Right lobe of liver (tissue), 4 donors: ENCODE measurements at regions not wholly inside any gene's neighbourhood (a gene's known extent, or its start where the extent isn't known, plus 50 kb on each side); places are given as distances from the start of the nearest gene placed in this dataset.

ENCODE experiments used
- POLR2A ChIP-seq: fragments of 450-650 bp; IDR thresholded peaks from one replicate; pipeline ENCODE4 v1.6.1; 2017; ENCODE audit warnings: antibody characterized with exemption, mild to moderate bottlenecking
- TF ChIP-seq, protein P1 (sequence below), 4 donors: fragments of 200-600 bp in 3 of 4; fragments of 450-650 bp in 1 of 4; IDR thresholded peaks; one replicate each; pipeline versions ENCODE4 v1.5.1 to v1.8.0; 2016 to 2022; ENCODE audit warnings: antibody characterized with exemption in 4 of 4, mild to moderate bottlenecking in 2 of 4
- donor health status: DM: no; HTN: no; CAD: no.
- donor health status: DM: no; HTN: no; CAD: no.
- donor health status: DM: no; HTN: yes; CAD: no.

DNA sequence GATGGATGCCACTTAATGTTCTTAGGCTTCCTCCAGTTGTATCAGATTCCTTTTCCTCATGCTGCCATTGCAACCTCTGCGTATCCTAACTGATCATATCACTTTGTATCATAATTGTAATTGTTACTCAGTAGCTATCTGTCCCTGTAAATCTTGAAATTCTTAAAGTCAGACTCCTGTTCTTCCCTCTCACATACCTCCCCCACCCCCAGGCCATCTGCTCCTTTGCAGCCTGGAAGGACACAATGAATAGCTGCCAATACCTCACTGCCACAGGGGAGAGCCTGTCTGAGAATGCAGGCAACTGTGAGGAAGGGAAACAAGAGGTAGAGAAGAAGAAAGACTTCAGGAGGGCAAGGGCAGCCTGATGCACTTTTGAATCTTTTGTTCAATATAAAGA, 228.5 kb downstream of the ENC1 start:
- TF ChIP-seq, protein P1, sequence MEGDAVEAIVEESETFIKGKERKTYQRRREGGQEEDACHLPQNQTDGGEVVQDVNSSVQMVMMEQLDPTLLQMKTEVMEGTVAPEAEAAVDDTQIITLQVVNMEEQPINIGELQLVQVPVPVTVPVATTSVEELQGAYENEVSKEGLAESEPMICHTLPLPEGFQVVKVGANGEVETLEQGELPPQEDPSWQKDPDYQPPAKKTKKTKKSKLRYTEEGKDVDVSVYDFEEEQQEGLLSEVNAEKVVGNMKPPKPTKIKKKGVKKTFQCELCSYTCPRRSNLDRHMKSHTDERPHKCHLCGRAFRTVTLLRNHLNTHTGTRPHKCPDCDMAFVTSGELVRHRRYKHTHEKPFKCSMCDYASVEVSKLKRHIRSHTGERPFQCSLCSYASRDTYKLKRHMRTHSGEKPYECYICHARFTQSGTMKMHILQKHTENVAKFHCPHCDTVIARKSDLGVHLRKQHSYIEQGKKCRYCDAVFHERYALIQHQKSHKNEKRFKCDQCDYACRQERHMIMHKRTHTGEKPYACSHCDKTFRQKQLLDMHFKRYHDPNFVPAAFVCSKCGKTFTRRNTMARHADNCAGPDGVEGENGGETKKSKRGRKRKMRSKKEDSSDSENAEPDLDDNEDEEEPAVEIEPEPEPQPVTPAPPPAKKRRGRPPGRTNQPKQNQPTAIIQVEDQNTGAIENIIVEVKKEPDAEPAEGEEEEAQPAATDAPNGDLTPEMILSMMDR (IDR thresholded peaks at IDR 0.05): no peak
- TF ChIP-seq POLR2A: no peak
